ENCODE measurements at regions not wholly inside any gene's neighbourhood (a gene's known extent, or its start where the extent isn't known, plus 50 kb on each side); places are given as distances from the start of the nearest gene placed in this dataset.

DNA sequence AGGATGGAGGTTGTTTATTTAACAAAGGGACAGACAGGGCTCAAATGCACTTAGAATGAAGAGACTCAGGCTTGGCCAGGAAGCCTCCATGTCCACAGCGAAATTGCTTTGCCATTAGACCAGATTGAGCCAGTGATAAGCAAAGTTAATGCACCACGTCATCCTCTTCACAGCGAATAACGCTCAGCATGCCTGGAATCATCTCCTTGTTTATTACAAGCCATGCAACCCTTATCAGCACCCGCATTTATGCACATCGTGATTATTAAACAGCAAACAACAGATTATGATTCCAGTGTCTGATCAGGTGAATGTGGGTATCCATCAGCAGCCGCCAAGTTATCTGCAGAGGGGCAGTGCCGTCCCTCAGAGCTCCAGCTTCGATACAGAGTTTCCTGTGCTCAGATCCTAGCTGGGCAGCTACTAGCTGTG, 175.0 kb upstream of the TMEM132C start (continued):
- TF ChIP-seq, protein P1, sequence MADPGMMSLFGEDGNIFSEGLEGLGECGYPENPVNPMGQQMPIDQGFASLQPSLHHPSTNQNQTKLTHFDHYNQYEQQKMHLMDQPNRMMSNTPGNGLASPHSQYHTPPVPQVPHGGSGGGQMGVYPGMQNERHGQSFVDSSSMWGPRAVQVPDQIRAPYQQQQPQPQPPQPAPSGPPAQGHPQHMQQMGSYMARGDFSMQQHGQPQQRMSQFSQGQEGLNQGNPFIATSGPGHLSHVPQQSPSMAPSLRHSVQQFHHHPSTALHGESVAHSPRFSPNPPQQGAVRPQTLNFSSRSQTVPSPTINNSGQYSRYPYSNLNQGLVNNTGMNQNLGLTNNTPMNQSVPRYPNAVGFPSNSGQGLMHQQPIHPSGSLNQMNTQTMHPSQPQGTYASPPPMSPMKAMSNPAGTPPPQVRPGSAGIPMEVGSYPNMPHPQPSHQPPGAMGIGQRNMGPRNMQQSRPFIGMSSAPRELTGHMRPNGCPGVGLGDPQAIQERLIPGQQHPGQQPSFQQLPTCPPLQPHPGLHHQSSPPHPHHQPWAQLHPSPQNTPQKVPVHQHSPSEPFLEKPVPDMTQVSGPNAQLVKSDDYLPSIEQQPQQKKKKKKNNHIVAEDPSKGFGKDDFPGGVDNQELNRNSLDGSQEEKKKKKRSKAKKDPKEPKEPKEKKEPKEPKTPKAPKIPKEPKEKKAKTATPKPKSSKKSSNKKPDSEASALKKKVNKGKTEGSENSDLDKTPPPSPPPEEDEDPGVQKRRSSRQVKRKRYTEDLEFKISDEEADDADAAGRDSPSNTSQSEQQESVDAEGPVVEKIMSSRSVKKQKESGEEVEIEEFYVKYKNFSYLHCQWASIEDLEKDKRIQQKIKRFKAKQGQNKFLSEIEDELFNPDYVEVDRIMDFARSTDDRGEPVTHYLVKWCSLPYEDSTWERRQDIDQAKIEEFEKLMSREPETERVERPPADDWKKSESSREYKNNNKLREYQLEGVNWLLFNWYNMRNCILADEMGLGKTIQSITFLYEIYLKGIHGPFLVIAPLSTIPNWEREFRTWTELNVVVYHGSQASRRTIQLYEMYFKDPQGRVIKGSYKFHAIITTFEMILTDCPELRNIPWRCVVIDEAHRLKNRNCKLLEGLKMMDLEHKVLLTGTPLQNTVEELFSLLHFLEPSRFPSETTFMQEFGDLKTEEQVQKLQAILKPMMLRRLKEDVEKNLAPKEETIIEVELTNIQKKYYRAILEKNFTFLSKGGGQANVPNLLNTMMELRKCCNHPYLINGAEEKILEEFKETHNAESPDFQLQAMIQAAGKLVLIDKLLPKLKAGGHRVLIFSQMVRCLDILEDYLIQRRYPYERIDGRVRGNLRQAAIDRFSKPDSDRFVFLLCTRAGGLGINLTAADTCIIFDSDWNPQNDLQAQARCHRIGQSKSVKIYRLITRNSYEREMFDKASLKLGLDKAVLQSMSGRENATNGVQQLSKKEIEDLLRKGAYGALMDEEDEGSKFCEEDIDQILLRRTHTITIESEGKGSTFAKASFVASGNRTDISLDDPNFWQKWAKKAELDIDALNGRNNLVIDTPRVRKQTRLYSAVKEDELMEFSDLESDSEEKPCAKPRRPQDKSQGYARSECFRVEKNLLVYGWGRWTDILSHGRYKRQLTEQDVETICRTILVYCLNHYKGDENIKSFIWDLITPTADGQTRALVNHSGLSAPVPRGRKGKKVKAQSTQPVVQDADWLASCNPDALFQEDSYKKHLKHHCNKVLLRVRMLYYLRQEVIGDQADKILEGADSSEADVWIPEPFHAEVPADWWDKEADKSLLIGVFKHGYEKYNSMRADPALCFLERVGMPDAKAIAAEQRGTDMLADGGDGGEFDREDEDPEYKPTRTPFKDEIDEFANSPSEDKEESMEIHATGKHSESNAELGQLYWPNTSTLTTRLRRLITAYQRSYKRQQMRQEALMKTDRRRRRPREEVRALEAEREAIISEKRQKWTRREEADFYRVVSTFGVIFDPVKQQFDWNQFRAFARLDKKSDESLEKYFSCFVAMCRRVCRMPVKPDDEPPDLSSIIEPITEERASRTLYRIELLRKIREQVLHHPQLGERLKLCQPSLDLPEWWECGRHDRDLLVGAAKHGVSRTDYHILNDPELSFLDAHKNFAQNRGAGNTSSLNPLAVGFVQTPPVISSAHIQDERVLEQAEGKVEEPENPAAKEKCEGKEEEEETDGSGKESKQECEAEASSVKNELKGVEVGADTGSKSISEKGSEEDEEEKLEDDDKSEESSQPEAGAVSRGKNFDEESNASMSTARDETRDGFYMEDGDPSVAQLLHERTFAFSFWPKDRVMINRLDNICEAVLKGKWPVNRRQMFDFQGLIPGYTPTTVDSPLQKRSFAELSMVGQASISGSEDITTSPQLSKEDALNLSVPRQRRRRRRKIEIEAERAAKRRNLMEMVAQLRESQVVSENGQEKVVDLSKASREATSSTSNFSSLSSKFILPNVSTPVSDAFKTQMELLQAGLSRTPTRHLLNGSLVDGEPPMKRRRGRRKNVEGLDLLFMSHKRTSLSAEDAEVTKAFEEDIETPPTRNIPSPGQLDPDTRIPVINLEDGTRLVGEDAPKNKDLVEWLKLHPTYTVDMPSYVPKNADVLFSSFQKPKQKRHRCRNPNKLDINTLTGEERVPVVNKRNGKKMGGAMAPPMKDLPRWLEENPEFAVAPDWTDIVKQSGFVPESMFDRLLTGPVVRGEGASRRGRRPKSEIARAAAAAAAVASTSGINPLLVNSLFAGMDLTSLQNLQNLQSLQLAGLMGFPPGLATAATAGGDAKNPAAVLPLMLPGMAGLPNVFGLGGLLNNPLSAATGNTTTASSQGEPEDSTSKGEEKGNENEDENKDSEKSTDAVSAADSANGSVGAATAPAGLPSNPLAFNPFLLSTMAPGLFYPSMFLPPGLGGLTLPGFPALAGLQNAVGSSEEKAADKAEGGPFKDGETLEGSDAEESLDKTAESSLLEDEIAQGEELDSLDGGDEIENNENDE (IDR thresholded peaks at IDR 0.05; ENCODE audit: insufficient replicate concordance, low read length) = no peak
- TF ChIP-seq CBX8 (IDR thresholded peaks at IDR 0.05; ENCODE audit: borderline replicate concordance, low read depth, low read length) = no peak
- no peak for TF ChIP-seq JUND (IDR thresholded peaks at IDR 0.05; ENCODE audit: low read length)
- TF ChIP-seq BRCA1 (IDR thresholded peaks at IDR 0.05; ENCODE audit: low read depth, low read length) = no peak
- no peak for TF ChIP-seq SRF (IDR thresholded peaks at IDR 0.05; ENCODE audit: low read depth, low read length)
- TF ChIP-seq SP2 (IDR thresholded peaks at IDR 0.05; ENCODE audit: low read length) = no peak
